KBM-7 (cell line): ENCODE measurements at regions not wholly inside any gene's neighbourhood (a gene's known extent, or its start where the extent isn't known, plus 50 kb on each side); places are given as distances from the start of the nearest gene placed in this dataset.
"Not testable (repeated sequence)": the region's sequence is repeated elsewhere in the genome, so short reads cannot be mapped to it uniquely, and the experiment has no call there.

Source experiments
- DNase-seq: peaks from one replicate; pipeline ENCODE4 v3.0.0-alpha.2; 2015
- in situ Hi-C: fragments of 300-500 bp; cut with MboI; formaldehyde crosslinking; loops from 2 replicates; pipeline ENCODE4 v1.14.3; 2020; ENCODE audit warnings: low sequenced_read_pairs, low pct_unique_long_range_greater_than_20kb, mixed read lengths

DNA sequence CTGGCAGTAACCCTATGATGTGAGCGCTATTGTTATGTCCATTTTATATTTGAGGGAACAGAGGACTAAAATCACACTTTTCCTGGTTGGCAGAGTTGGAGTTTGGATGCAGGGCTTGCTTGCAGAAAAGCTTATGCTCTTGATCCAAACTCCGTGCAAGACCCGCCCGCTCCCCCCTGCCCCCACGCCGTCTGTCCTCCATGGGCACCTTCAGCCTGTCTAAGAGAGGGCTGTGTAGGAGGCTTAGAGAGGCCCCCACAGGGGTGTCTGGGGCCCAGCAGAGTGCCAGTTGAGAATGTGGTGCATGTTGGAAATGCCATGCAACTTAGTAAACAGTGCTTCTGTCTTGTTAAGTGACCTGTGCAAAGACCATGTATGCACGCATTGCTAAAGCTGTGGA, 170.5 kb upstream of the NPY start:
- in situ Hi-C loops = no loop called here
- no peak for DNase-seq

GRCh38 chr7:24115661-24116060, 168.3 kb upstream of the NPY start:
- in situ Hi-C loops = no loop called here
- DNase-seq = no peak

DNA sequence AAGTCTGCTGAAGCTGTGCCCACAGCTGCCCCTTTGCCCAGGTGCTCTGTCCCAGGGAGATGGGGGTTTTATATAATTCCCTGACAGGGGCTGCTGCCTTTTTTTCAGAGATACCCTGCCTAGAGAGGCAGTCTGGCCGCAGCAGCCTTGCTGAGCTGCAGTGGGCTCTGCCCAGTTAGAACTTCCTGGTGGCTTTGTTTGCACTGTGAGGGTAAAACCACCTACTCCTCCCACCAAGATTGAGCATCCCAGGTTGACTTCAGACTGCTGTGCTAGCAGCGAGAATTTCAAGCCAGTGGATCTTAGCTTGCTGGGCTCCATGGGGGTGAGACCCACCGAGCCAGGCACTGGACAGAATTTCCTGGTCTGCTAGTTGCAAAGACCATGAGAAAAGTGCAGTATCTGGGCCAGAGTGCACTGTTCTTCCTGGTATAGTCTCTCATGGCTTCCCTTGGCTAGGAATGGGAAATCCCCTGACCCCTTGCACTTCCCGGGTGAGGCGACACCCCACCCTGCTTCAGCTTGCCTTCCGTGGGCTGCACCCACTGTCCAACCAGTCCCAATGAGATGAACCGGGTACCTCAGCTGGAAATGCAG, 166.0 kb upstream of the NPY start:
- DNase-seq, in situ Hi-C loops: not testable (repeated sequence)

GRCh38 chr7:24119852-24120251, 164.1 kb upstream of the NPY start:
- in situ Hi-C loops = no loop called here
- DNase-seq = no peak

DNA sequence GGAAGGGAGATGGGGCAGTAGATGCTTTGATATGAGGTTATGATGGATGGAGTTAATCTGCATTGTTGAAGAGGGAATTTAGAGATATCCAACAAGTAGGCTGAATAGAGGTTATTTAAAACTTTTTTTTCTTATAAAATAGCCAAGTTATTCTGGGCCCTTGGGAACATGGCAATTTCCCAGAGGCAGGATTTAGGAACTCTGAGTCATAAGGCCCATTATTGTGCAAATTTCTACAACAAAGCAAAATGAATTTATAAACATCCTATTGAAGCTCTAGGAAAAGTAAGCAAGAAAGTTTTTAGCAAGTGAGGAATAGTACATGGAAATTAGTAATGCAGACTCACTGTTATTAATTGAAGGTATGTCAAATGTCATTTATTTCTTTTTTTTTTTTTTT, 160.9 kb upstream of the NPY start:
- in situ Hi-C loops = no loop called here
- DNase-seq = no peak

DNA sequence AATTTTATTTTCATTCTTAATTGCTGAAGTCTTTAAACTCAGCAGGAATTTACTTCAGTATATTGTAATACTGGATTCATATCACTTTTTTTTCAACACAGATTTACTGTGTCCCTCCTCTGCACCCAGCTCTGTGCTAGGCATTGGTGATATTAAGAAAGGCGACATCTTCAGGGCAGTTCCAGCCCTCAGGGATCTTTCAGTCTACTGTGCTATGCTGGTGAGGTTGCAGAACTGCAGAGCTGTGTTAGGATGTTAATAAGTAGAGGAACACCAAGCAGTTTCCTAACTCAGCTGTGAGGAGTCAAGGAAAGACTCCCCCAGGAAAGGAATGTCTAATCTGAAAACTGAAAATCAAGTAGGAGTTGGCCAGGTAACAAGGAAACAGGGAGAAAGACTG, 158.2 kb upstream of the NPY start:
- in situ Hi-C loops = no loop called here
- DNase-seq = no peak

DNA sequence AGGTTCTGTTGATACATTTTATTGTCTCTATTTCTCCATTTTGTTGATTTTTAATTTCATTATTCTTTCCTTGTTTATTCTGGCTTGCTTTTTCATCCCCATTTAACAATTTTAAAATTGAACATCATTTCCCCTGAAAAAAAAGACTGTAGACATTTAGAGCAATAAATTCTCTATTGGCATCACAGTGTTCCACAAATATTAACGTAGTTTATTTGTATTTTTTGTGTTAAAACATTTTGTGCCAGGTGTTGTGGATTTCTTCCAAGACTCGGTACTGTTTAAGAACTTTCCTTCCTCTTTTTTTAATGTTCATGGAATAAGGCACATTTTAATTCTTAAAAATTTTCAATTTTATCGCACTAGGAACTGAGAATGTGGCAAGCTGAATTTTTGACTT, 156.1 kb upstream of the NPY start:
- in situ Hi-C loops = no loop called here
- no peak for DNase-seq

GRCh38 chr7:24129597-24129996, 154.4 kb upstream of the NPY start:
- in situ Hi-C loops = no loop called here
- no peak for DNase-seq

DNA sequence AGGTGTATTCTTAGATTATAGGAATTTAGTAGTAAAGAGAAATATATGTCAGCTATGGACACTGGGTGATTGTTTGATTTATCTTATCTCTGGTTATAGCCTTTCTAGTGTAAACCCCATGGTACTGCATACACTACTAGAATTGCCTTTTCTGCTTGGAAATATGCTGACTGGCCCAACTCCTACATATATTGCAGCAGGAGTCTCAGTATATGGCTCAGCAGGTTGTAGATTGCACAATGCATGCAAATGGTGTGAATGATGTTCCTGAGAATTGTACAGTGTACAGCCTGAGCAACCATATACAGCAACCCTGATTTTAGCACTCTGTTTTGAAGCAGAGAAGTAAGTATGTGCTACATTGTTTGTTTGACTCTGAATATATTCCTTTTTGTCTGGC, 153.4 kb upstream of the NPY start:
- no peak for DNase-seq
- in situ Hi-C loops = no loop called here

- no peak for DNase-seq
- in situ Hi-C loops = no loop called here
Measured at GRCh38 chr7:24133691-24134090, 150.3 kb upstream of the NPY start.

DNA sequence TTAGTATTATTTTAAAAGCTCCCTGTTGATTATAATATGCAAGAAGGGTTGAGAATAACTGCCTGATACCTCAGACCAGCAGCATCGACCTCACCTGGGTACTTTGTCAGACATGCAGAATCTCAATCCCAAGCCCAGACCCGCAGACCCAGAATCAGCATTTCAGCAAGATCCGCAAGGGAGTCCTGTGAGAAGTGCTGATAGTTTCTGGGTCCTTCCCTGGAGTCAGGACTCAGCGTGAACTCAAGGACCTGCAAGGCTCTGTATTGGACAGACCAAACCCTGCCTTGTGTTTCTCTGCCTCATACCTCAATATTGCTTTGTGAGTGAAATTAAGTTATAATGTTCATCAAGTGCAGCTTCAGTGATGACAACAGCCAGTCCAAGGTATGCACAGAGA, 149.5 kb upstream of the NPY start:
- no peak for DNase-seq
- in situ Hi-C loops = no loop called here

GRCh38 chr7:24135003-24135817, 148.8 kb upstream of the NPY start:
- DNase-seq = peak; percentile 12
- in situ Hi-C loops = no loop called here

DNA sequence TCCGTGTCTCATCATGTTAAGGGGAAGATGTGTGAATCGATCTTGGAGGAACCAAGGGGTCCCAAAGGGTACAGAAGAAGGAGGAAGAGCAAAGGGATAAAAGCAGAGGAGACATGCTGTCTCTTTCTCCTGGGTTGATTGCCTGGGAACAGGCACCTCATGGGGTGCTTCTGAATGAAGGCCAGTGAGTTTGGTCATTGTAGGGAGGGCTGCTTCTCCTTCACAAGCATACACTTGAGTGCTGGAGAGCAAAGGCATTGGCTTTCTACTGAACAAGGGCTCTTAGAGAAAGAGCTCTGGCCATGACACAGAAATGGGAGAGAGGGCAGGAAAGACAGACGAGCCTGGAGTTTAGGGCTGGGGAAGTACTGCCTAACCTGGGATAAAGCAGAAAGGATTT, 146.7 kb upstream of the NPY start:
- in situ Hi-C loops = no loop called here
- no peak for DNase-seq

- in situ Hi-C loops = no loop called here
- no peak for DNase-seq
Measured at GRCh38 chr7:24138343-24138742, 145.6 kb upstream of the NPY start.

GRCh38 chr7:24140001-24140400, 144.0 kb upstream of the NPY start:
- DNase-seq = no peak
- in situ Hi-C loops = no loop called here

- DNase-seq = no peak
- in situ Hi-C loops = no loop called here
Measured at GRCh38 chr7:24141874-24142509, 142.0 kb upstream of the NPY start.

GRCh38 chr7:24143547-24143946, 140.4 kb upstream of the NPY start:
- in situ Hi-C loops = no loop called here

DNA sequence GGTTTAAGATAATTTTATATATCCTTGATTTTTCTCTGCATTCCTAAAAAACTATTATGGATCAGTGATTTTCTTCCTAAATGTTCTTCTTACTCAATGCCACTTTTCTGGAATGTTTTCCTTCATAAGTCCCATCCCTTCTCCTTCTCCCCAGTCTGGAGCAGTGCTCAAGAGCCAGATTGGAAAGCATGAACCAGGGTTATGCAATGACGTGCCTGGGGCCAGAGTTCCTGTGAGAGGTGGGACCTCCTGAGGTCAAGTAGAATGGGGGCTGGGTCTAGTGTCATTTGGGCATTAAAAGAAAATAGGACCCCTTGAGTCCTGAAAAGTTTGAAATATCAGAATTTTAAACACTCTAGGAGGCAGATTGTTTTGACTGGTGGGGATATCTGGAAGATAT, 132.0 kb upstream of the NPY start:
- in situ Hi-C loops = no loop called here

More at GRCh38 chr7:24143547-24143946, 140.4 kb upstream of the NPY start:
- no peak for DNase-seq

DNA sequence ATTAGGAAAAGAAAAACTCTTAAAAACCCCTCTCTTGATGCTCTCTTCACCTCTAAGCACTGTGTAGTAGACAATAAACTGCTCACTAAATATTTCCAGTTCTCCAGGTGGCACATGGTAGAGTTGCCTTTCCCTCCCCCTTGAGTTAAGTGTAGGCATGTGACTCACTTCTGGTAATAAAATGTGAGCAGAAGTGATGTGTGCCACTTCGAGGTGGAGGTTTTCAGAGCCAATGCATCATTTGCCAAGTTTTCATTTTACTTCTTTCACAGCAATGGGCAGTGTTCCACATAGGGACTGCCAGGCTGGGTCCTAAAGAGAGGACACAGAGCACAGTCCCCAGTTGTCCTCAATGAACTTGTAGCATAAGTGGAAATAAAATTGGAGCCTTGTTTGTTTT, 131.6 kb upstream of the NPY start:
- in situ Hi-C loops = no loop called here
- no peak for DNase-seq

More for the DNA sequence above, 132.0 kb upstream of the NPY start:
- DNase-seq = no peak

- in situ Hi-C loops = no loop called here
- DNase-seq = no peak
Measured at GRCh38 chr7:24152877-24153472, 131.0 kb upstream of the NPY start.
